GM18519 (cell line): ENCODE measurements at regions not wholly inside any gene's neighbourhood (a gene's known extent, or its start where the extent isn't known, plus 50 kb on each side); places are given as distances from the start of the nearest gene placed in this dataset.

Source experiments
- ATAC-seq: cut with Tn5 transposase; IDR thresholded peaks from one replicate; pipeline ENCODE4 v1.9.1; 2021; ENCODE audit warnings: mild to moderate bottlenecking, moderate library complexity; ENCODE audit not compliant: unreplicated experiment, low FRiP score

GRCh38 chr6:121956782-121957181, 442.7 kb upstream of the HSF2 start:
- no peak for ATAC-seq

- no peak for ATAC-seq
These were observed 440.0 kb upstream of the HSF2 start for GRCh38 chr6:121959501-121959900.

GRCh38 chr6:121961619-121962125, 437.8 kb upstream of the HSF2 start:
- no peak for ATAC-seq

GRCh38 chr6:121963826-121964225, 435.6 kb upstream of the HSF2 start:
- ATAC-seq = no peak

- no peak for ATAC-seq
These were observed 433.7 kb upstream of the HSF2 start for GRCh38 chr6:121965739-121966138.

GRCh38 chr6:121967631-121968030, 431.8 kb upstream of the HSF2 start:
- no peak for ATAC-seq

GRCh38 chr6:121971931-121972335, 427.5 kb upstream of the HSF2 start:
- no peak for ATAC-seq

- no peak for ATAC-seq
These were observed 414.5 kb upstream of the HSF2 start for GRCh38 chr6:121984956-121985355.

- no peak for ATAC-seq
These were observed 406.1 kb upstream of the HSF2 start for GRCh38 chr6:121993362-121993761.

GRCh38 chr6:121994919-121995318, 404.5 kb upstream of the HSF2 start:
- ATAC-seq = no peak

GRCh38 chr6:121998631-121999030, 400.8 kb upstream of the HSF2 start:
- ATAC-seq = no peak

- no peak for ATAC-seq
These were observed 399.9 kb upstream of the HSF2 start for GRCh38 chr6:121999456-122000065.

- ATAC-seq = no peak
These were observed 393.8 kb upstream of the HSF2 start for GRCh38 chr6:122005661-122006060.

GRCh38 chr6:122007339-122007738, 392.1 kb upstream of the HSF2 start:
- no peak for ATAC-seq

GRCh38 chr6:122008101-122008999, 391.1 kb upstream of the HSF2 start:
- no peak for ATAC-seq

- ATAC-seq = no peak
These were observed 390.5 kb upstream of the HSF2 start for GRCh38 chr6:122009000-122009350.

- no peak for ATAC-seq
These were observed 386.9 kb upstream of the HSF2 start for GRCh38 chr6:122012578-122012977.

GRCh38 chr6:122014961-122015360, 384.5 kb upstream of the HSF2 start:
- no peak for ATAC-seq

GRCh38 chr6:122020588-122021264, 378.7 kb upstream of the HSF2 start:
- ATAC-seq = peak; percentile 53

- ATAC-seq = no peak
These were observed 374.3 kb upstream of the HSF2 start for GRCh38 chr6:122025104-122025503.
